HG03097 (cell line): ENCODE measurements at regions not wholly inside any gene's neighbourhood (a gene's known extent, or its start where the extent isn't known, plus 50 kb on each side); places are given as distances from the start of the nearest gene placed in this dataset.
"Not testable (repeated sequence)": the region's sequence is repeated elsewhere in the genome, so short reads cannot be mapped to it uniquely, and the experiment has no call there.

Experiments used
- ATAC-seq: cut with Tn5 transposase; IDR thresholded peaks from one replicate; pipeline ENCODE4 v1.9.1; 2021; ENCODE audit not compliant: unreplicated experiment, low FRiP score

GRCh38 chr7:123324283-123324682, 124.5 kb upstream of the SLC13A1 start:
- no peak for ATAC-seq

DNA sequence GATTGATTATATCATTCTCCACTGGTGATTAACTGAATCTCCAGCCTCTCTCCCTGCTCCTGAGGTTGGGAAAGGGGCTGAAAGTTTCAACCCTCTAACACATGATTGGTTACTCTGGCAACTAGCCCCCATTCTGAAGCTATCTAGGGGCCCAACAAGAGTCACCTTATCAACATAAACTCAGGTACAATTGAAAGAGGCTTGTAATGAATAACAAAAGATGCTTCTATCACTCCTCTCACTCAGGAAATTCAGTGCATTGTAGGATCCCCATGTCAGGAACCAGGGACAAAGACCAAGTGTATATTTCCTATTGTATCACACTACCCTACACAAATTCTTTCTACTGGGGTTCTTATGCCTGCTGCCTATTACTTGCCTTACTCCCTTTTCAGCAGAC, 123.9 kb upstream of the SLC13A1 start:
- no peak for ATAC-seq

DNA sequence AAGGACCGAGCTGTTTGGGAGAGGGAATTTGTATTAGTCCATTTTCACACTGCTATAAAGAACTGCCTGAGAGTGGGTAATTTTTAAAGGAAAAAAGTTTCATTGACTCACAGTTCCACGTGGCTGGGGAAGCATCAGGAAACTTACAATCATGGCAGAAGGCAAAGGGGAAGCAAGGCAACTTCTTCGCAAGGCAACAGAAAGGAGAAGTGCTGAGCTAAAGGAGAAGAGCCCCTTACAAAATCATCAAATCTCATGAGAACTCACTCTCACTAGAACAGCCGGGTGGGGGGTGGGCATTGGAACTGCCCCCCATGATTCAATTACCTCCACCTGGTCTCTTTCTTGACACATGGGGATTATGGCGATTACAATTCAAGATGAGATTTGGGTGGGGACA, 121.8 kb upstream of the SLC13A1 start:
- not testable (repeated sequence) for ATAC-seq

GRCh38 chr7:123319911-123320310, 120.1 kb upstream of the SLC13A1 start:
- ATAC-seq, result no peak

GRCh38 chr7:123314886-123315285, 115.1 kb upstream of the SLC13A1 start:
- ATAC-seq, result no peak

DNA sequence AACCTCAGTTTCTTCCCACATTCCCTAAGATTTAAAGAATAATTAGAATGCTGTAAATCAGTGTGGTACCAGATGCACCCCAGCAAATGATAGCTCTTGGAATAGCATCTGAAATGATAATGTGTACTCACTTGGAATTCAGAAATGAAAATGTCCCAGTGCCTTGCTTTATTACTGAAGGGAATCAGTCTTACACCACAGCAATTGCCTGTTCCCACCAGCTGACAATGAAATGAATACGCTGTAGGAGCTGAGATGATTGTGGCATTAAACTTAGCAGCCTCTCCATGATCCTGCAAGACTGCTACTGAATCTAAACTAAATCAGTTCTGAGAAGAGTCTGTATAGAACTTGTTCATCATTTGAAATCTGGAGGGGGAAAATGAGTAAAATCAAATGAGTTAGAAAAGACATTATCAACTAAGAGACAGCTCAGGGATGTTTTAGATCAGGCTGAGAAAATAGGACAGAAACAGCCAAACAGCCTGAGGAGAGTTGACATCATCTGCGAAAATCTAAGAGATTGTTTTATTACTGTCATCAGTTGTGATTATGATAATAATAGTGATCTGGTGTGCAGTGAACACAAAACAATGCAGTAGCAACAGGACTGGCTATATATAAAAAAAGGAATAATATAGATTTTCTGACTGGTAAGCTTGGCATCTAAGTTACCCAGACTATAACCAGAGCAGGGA, 108.6 kb upstream of the SLC13A1 start:
- no peak for ATAC-seq

- ATAC-seq, result no peak
Measured at GRCh38 chr7:123305840-123306375, 106.1 kb upstream of the SLC13A1 start.

- ATAC-seq, result no peak
Measured at GRCh38 chr7:123303926-123304325, 104.2 kb upstream of the SLC13A1 start.

GRCh38 chr7:123296965-123297364, 97.2 kb upstream of the SLC13A1 start:
- ATAC-seq, result no peak

DNA sequence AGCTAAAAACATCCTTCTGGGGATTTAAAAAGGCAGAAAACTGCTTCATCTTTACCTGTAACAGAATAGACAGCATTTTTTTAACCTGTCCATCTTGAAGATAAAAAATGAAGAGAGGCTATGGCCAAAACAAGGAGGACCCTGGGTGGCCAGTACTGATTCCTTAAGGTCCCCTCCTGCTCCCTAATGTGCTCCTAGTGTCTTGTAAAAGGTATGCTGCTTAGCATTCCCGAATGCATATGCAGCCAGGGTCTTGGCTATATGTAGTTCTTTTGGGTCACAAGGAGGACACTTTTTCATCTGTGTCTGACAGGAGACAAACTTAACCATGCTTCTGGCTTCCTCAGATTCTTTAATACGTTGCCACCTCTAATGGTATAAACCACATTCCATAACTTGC, 93.9 kb upstream of the SLC13A1 start:
- no peak for ATAC-seq

- no peak for ATAC-seq
Measured at GRCh38 chr7:123292227-123292626, 92.5 kb upstream of the SLC13A1 start.

GRCh38 chr7:123289200-123289599, 89.4 kb upstream of the SLC13A1 start:
- no peak for ATAC-seq

GRCh38 chr7:123285076-123285700, 85.4 kb upstream of the SLC13A1 start:
- no peak for ATAC-seq

DNA sequence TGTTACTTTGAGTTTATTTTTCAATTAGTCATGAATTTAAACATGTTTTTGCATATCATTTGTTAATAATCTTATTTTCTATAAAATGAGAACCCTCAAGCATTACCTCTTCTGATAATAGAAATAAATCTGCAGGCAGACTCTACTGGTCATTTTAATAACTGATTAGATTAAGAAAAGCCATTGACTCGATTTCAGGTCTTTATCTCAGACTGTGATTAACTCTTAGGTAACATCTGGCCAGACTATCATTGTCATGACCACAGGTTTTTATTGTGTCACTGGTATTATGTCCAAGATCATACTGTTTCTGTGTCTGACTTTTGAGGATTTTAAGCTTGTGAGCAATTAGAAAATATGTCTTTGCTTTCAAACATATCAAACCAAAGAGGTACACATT, 83.6 kb upstream of the SLC13A1 start:
- no peak for ATAC-seq

GRCh38 chr7:123282181-123282580, 82.4 kb upstream of the SLC13A1 start:
- no peak for ATAC-seq

GRCh38 chr7:123279949-123280348, 80.2 kb upstream of the SLC13A1 start:
- ATAC-seq, result no peak

GRCh38 chr7:123275036-123275753, 75.4 kb upstream of the SLC13A1 start:
- no peak for ATAC-seq

DNA sequence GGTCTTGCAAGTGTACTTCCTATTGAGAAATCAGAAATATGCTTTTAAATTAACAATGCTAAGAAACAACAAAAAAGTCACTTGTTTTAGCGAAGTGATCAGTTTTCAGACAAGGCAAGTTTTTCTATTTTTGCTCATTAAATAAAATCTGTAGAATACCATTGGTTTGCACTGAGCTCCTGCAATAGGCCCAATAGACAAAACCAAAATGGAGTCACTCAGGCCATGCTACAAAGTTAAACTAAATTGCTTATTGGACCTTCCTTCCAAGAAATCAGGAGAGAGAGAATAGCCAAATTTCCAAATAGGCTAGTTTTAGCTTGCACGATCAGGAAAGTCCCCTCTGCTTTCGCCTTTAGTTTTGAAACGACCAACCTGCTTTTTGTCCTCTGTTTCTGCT, 73.4 kb upstream of the SLC13A1 start:
- no peak for ATAC-seq

GRCh38 chr7:123271856-123272255, 72.1 kb upstream of the SLC13A1 start:
- no peak for ATAC-seq

GRCh38 chr7:123271231-123271630, 71.5 kb upstream of the SLC13A1 start:
- ATAC-seq, result no peak

DNA sequence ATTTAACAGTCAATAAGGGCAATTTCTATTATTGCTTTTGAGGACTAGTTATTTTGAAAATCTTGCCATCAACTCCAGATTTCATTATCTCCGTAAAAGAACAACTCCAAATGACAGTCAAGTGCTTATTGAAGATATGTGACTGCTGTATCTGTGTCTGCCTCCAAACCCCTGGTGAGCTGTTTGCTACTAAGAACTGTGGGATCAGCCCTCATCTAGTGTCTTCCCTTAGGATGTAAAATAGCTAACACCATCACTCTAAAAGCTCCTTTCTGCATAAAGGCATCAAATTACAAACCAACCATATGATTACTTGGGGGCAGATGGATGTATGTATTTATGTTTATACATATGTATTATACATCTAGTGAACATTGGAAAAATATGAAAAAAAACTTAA, 70.8 kb upstream of the SLC13A1 start:
- no peak for ATAC-seq

- no peak for ATAC-seq
Measured at GRCh38 chr7:123265853-123266252, 66.1 kb upstream of the SLC13A1 start.
